Pancreas (tissue), 10 donors: ENCODE measurements at regions not wholly inside any gene's neighbourhood (a gene's known extent, or its start where the extent isn't known, plus 50 kb on each side); places are given as distances from the start of the nearest gene placed in this dataset.
A peak's percentile ranks its signal among the peaks of the same experiment; 100 is the strongest.

Source experiments
- ATAC-seq, 4 donors: fragments of 200-7000 bp; cut with Tn5 transposase; one replicate each; pipeline versions ENCODE4 v1.8.0 to v1.9.1; 2020; ENCODE audit warnings: mild to moderate bottlenecking in 4 of 4, moderate library complexity in 4 of 4
- DNase-seq, 6 donors: peaks; one replicate each; pipeline ENCODE4 v3.0.0-alpha.2; 2020
- FAIRE-seq: peaks from 2 replicates; lab custom pipeline; 2012; peaks lifted over from hg19 to GRCh38; lab: Jason Lieb, UNC
- H3K27ac ChIP-seq, 4 donors: fragments of 200-600 bp; sonication (generic); 1 replicate in 3 of 4; 2 replicates in 1 of 4; pipeline versions ENCODE4 v1.5.0 to v1.8.0; 2020
- H3K27me3 ChIP-seq, 4 donors: fragments of 200-600 bp; one replicate each; pipeline ENCODE4 v1.8.0; 2021
- H3K36me3 ChIP-seq, 3 donors: fragments of 200-600 bp; sonication (generic) in 1 of 3; one replicate each; pipeline versions ENCODE4 v1.5.0 to v1.8.0; 2020 to 2021
- H3K4me1 ChIP-seq, 3 donors: fragments of 200-600 bp; one replicate each; pipeline ENCODE4 v1.8.0; 2021
- H3K4me3 ChIP-seq, 4 donors: fragments of 200-600 bp; sonication (generic) in 2 of 4; one replicate each; pipeline versions ENCODE4 v1.5.0 to v1.8.0; 2020 to 2021
- H3K9me3 ChIP-seq, 4 donors: fragments of 200-600 bp; one replicate each; pipeline ENCODE4 v1.8.0; 2021
- WGBS, 2 donors: extraction: QIAGEN DNeasy Blood & Tissue Kit; methylation state at CpG; one replicate each; pipeline ENCODE4 v1.1.7; 2013; 5-methylcytosine and 5-hydroxymethylcytosine counted together
- intact Hi-C, 3 donors: fragments of 100-400 bp; cut with DNase I; formaldehyde crosslinking; loops; one replicate each; pipeline versions ENCODE4 v1.11.1 to v1.14.2; 2022
- TF ChIP-seq, protein P1 (sequence below), 4 donors: fragments of 200-600 bp; sonication (generic) in 3 of 4; IDR thresholded peaks; one replicate each; pipeline versions ENCODE4 v1.5.0 to v1.8.0; 2021; ENCODE audit warnings: antibody characterized with exemption in 4 of 4
- donor health status: healthy with polysubstance abuse.
- donor health status: DM: no; HTN: no; CAD: no; lungs with moderate emphysema.
- donor health status: DM: no; HTN: no; CAD: no.
- donor health status: control.
- donor health status: control.
- donor health status: Bipolar disorder and iron deficiency.
- donor health status: DM: yes; HTN: yes; CAD: no.
- donor health status: DM: no; HTN: no; CAD: no.
- donor health status: DM: no; HTN: no; CAD: no.
- donor health status: DM: yes; HTN: yes; CAD: no.

DNA sequence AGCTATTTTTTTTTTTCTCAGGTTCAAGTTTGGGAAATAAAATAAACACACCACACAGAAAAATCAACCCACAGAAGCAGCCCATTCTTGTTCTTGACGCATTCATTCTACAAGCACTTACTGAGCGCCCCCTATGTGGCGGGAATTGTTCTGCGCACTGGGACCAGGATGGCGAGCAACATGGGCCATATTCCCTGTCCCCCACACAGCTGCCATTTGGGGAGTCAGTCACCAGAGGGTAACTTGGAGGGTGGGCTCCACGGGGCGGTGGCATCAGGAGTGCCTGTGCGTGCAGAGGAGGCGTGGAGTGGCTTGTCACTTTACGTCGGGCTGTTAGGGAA lies 185.0 kb upstream of the PDE10A start:
- Histone ChIP-seq H3K36me3 (no peaks in the 10 kb centered on the region), H3K4me1 (peaks cover 0 to 7% (median 0%) of the 10 kb centered on the region in 3 donors), H3K4me3 (no peak overlapping the region), H3K9me3 (no peaks in the 10 kb centered on the region), H3K27me3 (peaks cover 0 to 7% (median 2%) of the 10 kb centered on the region in 4 donors), H3K27ac (no peak overlapping the region)
- ATAC-seq: no peak
- 83 to 85% methylated on average over 11 of the region's 11 CpGs for WGBS, 2 donors
- TF ChIP-seq, protein P1, sequence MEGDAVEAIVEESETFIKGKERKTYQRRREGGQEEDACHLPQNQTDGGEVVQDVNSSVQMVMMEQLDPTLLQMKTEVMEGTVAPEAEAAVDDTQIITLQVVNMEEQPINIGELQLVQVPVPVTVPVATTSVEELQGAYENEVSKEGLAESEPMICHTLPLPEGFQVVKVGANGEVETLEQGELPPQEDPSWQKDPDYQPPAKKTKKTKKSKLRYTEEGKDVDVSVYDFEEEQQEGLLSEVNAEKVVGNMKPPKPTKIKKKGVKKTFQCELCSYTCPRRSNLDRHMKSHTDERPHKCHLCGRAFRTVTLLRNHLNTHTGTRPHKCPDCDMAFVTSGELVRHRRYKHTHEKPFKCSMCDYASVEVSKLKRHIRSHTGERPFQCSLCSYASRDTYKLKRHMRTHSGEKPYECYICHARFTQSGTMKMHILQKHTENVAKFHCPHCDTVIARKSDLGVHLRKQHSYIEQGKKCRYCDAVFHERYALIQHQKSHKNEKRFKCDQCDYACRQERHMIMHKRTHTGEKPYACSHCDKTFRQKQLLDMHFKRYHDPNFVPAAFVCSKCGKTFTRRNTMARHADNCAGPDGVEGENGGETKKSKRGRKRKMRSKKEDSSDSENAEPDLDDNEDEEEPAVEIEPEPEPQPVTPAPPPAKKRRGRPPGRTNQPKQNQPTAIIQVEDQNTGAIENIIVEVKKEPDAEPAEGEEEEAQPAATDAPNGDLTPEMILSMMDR (IDR thresholded peaks at IDR 0.05): no peak
- no peak for DNase-seq
- intact Hi-C loops: loop anchor here in 2 of 3 donors (5.0 to 10.0 kb wide), 2 partner anchors 113 to 406 kb away; no protein-coding TSS in a partner anchor
- no peak for FAIRE-seq

DNA sequence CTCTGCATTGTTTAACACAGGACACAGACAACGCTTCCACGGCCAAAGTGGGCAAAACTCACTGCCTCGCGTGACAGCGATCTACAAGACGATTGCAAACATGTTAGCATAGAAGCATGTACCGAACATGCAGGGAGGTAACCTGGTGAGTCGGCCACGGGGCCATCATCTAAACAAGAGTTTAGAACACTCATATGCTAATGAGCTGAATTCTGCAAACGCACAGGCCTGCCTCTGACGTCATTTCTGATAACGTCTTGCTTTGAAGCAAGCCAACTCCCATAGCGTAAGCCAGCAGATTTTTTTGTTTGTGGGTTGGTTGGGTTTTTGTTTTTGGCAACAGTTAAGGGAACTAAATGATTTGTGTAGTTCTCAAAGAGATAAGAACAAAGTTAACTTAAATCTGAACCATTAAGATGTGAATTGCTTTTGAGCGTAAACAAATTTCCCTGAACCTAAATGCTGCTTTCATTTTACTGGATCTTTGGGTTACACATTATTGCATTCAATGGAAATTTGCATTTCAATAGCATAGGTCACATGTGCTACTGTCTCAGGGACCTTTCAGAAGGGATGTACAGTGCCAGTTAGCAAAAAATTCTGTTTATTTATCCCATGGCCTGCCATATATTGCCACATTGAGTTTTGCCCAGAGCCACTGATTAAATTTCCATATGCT lies 184.5 kb upstream of the PDE10A start:
- Histone ChIP-seq H3K4me1 (peaks cover 0 to 7% (median 0%) of the 10 kb centered on the region in 3 donors), H3K36me3 (no peaks in the 10 kb centered on the region), H3K27ac (no peak overlapping the region), H3K27me3 (peaks cover 0 to 7% (median under 1%) of the 10 kb centered on the region in 4 donors), H3K9me3 (no peaks in the 10 kb centered on the region), H3K4me3 (no peak overlapping the region)
- DNase-seq (no peak), ATAC-seq (peak in 2 of 4 donors; percentile 49 to 70), FAIRE-seq (no peak)
- 46 to 52% methylated on average over 14 of the region's 14 CpGs for WGBS, 2 donors
- intact Hi-C loops: loop anchor here in 2 of 3 donors (5.0 to 10.0 kb wide), 2 partner anchors 113 to 405 kb away; no protein-coding TSS in a partner anchor
- TF ChIP-seq, protein P1 (IDR thresholded peaks at IDR 0.05): no peak

DNA sequence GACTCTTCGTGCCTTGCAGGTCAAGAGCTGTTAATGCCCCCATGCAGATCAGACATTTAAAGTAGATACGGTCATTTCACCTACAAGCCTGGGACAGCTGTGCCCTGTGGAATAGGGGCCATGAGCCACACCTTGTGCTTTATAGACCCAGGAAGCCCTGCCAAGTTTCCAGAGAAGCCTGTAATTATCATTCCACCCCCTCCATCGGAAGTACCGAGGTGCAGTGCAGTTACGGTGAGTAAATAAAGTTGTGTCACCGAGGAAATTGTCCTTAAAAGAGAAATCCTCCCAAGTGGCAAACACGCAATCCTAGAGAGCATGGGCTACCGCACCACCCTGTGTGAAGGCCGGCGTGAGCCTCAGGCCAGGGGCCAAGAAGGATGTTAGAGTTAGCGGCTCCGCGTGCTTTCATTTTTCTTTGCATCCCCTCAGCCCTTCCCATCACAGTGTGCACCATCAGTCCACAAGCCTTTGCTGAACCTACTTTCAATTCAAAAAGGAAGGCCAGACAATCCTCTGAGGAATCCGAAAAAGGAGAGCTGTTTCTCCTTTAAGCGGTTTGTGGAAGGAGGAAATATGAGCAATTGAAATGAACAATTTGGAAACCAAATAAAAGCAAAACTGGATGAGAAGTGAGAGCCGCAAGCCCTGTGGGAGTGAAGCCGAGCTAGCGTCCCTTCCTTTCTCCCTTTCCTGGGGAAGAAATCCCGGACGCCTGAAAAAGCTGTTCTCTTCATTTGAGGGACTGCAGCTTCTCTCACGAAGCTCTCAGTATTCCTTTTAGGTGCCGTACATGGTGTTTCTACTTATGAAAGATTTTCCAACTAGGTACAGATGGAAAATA lies 183.3 kb upstream of the PDE10A start:
- intact Hi-C loops: loop anchor here in 2 of 3 donors (5.0 to 10.0 kb wide), 2 partner anchors 112 to 404 kb away; no protein-coding TSS in a partner anchor
- Histone ChIP-seq H3K27ac (no peak overlapping the region), H3K27me3 (peaks cover 0 to 5% (median 0%) of the 10 kb centered on the region in 4 donors), H3K4me3 (no peak overlapping the region), H3K36me3 (no peaks in the 10 kb centered on the region), H3K9me3 (no peaks in the 10 kb centered on the region), H3K4me1 (peaks cover 0 to 7% (median 0%) of the 10 kb centered on the region in 3 donors)
- DNase-seq (no peak), ATAC-seq (no peak), FAIRE-seq (no peak)
- TF ChIP-seq, protein P1 (IDR thresholded peaks at IDR 0.05): no peak
- WGBS, 2 donors: 59 to 62% methylated on average over 22 of the region's 22 CpGs

DNA sequence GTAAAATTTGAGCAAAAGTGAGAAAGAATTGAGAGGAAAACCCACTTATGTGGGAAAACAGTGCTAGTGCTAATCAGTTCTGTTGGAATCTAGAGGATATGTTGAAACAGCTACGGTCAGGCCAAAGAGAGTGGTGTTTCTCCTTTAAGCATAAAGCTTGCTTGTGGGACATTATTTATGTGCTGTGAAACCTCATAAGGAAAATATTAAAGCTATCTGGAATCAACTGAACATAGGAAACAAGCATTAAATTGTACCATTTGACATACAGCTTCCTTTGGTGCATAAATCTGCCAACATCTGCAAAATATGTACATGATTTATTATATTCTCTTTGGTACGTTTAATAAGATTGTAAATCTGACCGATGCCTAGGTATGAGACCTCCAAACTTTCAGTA lies 182.5 kb upstream of the PDE10A start:
- H3K36me3 ChIP-seq: no peaks in the 10 kb centered on the region
- no peaks in the 10 kb centered on the region for H3K9me3 ChIP-seq
- H3K4me1 ChIP-seq: peaks cover 0 to 7% (median 0%) of the 10 kb centered on the region in 3 donors
- TF ChIP-seq, protein P1 (IDR thresholded peaks at IDR 0.05): no peak
- H3K4me3 ChIP-seq: no peak overlapping the region
- WGBS, 2 donors: 53 to 59% methylated on average over 3 of the region's 3 CpGs
- no peaks in the 10 kb centered on the region for H3K27me3 ChIP-seq
- intact Hi-C loops: loop anchor here in 2 of 3 donors (5.0 to 10.0 kb wide), 2 partner anchors 111 to 403 kb away; no protein-coding TSS in a partner anchor
- FAIRE-seq (no peak), DNase-seq (no peak), ATAC-seq (no peak)
- no peak overlapping the region for H3K27ac ChIP-seq
